ENCODE measurements at regions not wholly inside any gene's neighbourhood (a gene's known extent, or its start where the extent isn't known, plus 50 kb on each side); places are given as distances from the start of the nearest gene placed in this dataset.

DNA sequence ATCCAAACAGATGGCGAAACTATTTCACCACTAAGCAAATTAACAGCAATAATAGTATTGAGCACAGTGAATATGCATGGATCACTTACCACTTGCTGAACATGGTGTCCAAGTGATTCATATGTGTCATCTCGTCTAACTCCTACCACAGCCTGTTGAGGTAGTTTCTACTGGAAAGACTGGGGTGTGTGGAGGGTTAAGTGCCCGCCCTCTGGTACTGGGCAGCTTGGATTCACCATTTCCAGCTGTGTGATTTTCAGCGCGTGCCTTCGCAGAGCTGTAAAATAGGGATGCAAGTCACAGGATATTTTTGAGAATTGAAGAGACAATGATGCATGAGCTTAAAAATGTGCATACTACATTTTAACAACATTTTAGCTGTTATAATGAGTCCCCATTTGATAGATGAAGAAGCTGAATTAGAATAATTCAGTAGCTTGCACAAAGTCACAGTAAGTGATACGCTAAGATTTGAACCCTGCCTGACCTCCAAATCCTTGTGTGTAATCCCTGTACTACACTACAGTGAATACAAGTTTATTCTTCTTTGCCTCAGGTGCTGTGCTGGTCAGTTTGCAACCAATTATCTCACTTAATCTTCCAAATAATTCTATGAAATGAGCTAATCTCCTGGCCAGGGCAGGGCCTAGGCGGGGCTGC lies 75.2 kb upstream of the SIX2 start:
- H3K4me3 ChIP-seq (replicated peaks in 1 of 2; ENCODE audit: low read depth in 2 of 2, low read length in 2 of 2) = no peak overlapping the region
- DNase-seq (ENCODE audit: low read depth in 2 of 2) = no peak
- TF ChIP-seq, protein P1, sequence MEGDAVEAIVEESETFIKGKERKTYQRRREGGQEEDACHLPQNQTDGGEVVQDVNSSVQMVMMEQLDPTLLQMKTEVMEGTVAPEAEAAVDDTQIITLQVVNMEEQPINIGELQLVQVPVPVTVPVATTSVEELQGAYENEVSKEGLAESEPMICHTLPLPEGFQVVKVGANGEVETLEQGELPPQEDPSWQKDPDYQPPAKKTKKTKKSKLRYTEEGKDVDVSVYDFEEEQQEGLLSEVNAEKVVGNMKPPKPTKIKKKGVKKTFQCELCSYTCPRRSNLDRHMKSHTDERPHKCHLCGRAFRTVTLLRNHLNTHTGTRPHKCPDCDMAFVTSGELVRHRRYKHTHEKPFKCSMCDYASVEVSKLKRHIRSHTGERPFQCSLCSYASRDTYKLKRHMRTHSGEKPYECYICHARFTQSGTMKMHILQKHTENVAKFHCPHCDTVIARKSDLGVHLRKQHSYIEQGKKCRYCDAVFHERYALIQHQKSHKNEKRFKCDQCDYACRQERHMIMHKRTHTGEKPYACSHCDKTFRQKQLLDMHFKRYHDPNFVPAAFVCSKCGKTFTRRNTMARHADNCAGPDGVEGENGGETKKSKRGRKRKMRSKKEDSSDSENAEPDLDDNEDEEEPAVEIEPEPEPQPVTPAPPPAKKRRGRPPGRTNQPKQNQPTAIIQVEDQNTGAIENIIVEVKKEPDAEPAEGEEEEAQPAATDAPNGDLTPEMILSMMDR (IDR thresholded peaks at IDR 0.05; ENCODE audit: low read depth, low read length) = no peak

- no peak overlapping the region for H3K4me3 ChIP-seq (replicated peaks in 1 of 2; ENCODE audit: low read depth in 2 of 2, low read length in 2 of 2)
- TF ChIP-seq, protein P1 (IDR thresholded peaks at IDR 0.05; ENCODE audit: low read depth, low read length) = no peak
- DNase-seq (ENCODE audit: low read depth in 2 of 2) = peak in 1 of 2 donors; percentile 6
These were observed 73.9 kb upstream of the SIX2 start for GRCh38 chr2:45083175-45083574.

DNA sequence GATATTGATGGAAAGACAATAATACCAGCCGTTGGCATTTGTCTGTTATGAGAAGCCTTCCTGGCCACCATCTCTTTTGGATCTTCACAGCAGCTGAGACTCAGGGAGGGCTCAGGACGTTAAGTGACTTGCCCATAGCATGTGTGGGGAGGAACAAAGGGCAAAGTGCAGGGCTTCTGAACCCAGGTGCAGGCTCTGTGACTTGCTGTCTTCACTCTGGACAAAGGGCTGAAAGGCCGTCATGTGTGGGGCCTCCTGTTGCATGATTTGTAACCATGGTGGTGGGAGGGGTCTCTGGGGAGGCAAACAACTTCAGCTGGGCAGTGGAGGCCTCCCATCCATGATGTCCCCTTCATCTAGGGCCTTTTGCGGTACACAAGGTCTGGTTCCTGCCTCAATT lies 65.5 kb upstream of the SIX2 start:
- TF ChIP-seq, protein P1 (IDR thresholded peaks at IDR 0.05; ENCODE audit: low read depth, low read length) = no peak
- no peak for DNase-seq (ENCODE audit: low read depth in 2 of 2)

DNA sequence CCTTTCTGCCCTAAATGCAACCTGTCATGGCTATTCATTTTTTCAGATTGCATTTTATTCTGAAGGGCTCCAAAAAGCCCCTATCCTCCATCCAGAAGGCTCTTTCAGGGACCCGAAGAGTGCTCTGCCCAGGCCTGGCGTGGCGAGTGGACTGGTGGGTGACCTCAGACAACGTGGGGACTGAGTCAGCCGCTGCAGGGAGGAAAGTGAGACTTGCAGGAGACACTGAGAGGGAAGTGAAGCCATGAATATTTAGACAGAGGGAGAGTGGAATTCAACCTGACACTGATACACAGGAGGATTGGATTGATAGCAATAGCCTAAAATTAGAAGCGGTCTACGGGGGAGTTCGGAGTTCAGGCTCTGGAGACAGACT lies 63.6 kb upstream of the SIX2 start:
- no peak for DNase-seq (ENCODE audit: low read depth in 2 of 2)
- TF ChIP-seq, protein P1 (IDR thresholded peaks at IDR 0.05; ENCODE audit: low read depth, low read length) = no peak
- H3K4me3 ChIP-seq (replicated peaks in 1 of 2; ENCODE audit: low read depth in 2 of 2, low read length in 2 of 2) = no peak overlapping the region

More for the DNA sequence above, 65.5 kb upstream of the SIX2 start:
- no peak overlapping the region for H3K4me3 ChIP-seq (replicated peaks in 1 of 2; ENCODE audit: low read depth in 2 of 2, low read length in 2 of 2)

DNA sequence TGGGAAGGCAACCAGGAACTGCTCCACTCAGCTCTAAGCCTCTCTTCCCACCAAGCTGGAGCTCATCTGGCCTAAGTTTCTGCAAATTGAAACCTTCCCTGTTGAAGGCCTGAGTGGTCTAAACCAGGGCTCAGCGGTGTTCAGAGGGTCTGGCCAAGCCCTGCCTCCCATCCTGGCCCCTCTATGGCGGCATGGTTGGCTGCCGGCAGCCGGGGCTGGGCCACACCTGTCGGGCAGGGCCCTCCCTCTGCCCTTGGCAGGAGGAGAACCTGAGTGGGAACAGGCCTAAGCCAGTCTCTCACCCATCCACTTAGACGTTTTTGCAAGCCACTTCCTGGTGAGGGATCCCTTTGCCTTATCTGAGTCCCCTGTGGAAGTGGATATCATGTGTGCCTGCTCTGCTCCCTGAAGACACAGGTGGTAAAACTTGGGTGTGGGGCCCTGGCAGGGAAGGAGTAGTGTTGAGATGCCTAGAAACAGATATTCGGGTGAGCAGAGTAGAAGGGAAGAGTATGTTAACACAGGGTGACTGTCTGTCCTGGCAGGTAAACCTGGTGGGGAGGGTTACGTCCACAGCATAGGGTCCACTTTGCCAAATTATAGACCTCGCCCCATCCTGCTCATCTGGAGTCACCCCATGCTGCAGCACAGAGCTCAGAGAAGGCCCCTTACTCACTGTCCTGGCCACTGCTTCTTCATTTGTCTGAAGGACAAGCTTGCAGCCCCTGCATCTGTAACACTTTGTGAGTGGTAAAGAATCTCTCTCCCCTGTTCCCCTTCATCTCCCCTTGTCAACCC lies 63.0 kb upstream of the SIX2 start:
- TF ChIP-seq, protein P1 (IDR thresholded peaks at IDR 0.05; ENCODE audit: low read depth, low read length) = no peak

GRCh38 chr2:45070113-45070652 lies 60.9 kb upstream of the SIX2 start:
- H3K4me3 ChIP-seq (replicated peaks in 1 of 2; ENCODE audit: low read depth in 2 of 2, low read length in 2 of 2) = no peak overlapping the region
- peak in 1 of 2 donors; percentile 9 for DNase-seq (ENCODE audit: low read depth in 2 of 2)
- TF ChIP-seq, protein P1 (IDR thresholded peaks at IDR 0.05; ENCODE audit: low read depth, low read length) = no peak

More for the DNA sequence above, 63.0 kb upstream of the SIX2 start:
- H3K4me3 ChIP-seq (replicated peaks in 1 of 2; ENCODE audit: low read depth in 2 of 2, low read length in 2 of 2) = no peak overlapping the region
- no peak for DNase-seq (ENCODE audit: low read depth in 2 of 2)
